Activated CD4-positive, alpha-beta memory T cell treated with anti-CD3 and anti-CD28 coated beads, Interleukin-2, amount 10 ng/mL, durations not matched to agents 7 days and 5 days (primary cell): ENCODE measurements at regions not wholly inside any gene's neighbourhood (a gene's known extent, or its start where the extent isn't known, plus 50 kb on each side); places are given as distances from the start of the nearest gene placed in this dataset.

Experiments used
- CTCF ChIA-PET: fragments of 350-600 bp; sonication (Branson Sonifier 250); formaldehyde crosslinking; loops from one replicate; lab custom pipeline; 2021; ENCODE audit warnings: antibody characterized with exemption, inconsistent platforms; lab: Charles Lee
- POLR2A ChIA-PET: fragments of 350-600 bp; sonication (Branson Sonifier 250); formaldehyde crosslinking; loops from one replicate; lab custom pipeline; 2021; ENCODE audit warnings: antibody characterized with exemption; lab: Charles Lee
- DNase-seq: peaks from one replicate; pipeline ENCODE4 v3.0.0-alpha.2; 2020
- H3K27ac Mint-ChIP-seq: one replicate; pipeline ENCODE4 v1.8.0; 2021; ENCODE audit warnings: mild to moderate bottlenecking, mixed read lengths
- H3K27me3 Mint-ChIP-seq: one replicate; pipeline ENCODE4 v1.8.0; 2021; ENCODE audit warnings: mixed read lengths
- H3K36me3 Mint-ChIP-seq: one replicate; pipeline ENCODE4 v1.8.0; 2021; ENCODE audit warnings: low read depth, mixed read lengths
- H3K4me1 Mint-ChIP-seq: one replicate; pipeline ENCODE4 v1.8.0; 2021; ENCODE audit warnings: mixed read lengths
- H3K4me3 Mint-ChIP-seq: one replicate; pipeline ENCODE4 v1.8.0; 2021; ENCODE audit warnings: mild to moderate bottlenecking, mixed read lengths
- H3K9me3 Mint-ChIP-seq: one replicate; pipeline ENCODE4 v1.8.0; 2021; ENCODE audit warnings: mixed read lengths

DNA sequence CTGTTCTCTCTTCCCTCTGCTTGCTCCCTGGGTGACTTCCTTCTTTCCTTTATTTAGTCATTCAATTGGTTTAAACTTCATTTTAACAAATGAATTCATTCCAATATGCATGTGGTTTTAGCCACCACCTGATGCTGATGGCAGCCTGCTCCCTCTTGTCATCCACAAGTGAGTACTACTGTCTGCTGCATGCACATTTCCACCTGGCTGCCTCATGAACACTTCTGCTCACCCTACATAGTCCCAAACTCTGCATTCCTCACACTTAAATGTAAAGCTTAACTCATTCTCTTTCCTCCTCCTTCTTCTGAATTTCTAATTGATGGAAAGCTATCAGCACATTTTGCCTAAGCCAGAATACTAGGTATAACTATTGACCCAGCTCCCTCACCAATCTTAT, 184.7 kb upstream of the ZNF462 start:
- no peak overlapping the region for H3K4me3 Mint-ChIP-seq
- DNase-seq, result no peak
- no peaks in the 10 kb centered on the region for H3K36me3 Mint-ChIP-seq

DNA sequence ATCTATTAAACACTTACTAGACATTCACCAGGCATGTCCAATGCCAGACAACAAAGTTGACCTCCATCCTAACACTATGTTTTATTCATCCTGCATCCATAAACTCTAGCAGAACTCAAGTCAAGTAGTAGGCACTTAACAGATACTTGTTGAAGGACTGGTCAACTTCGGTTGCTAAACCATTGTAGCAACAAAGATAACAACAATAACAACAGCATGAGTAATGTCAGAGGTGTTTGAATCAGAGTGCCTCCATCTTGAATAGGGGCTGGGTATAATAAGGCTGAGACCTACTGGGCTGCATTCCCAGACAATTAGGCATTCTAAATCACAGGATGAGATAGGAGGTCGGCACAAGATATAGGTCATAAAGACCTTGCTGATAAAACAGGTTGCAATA, 180.5 kb upstream of the ZNF462 start:
- peaks cover 13% of the 10 kb centered on the region for H3K9me3 Mint-ChIP-seq
- ChIA-PET CTCF (no interaction called here), POLR2A (no interaction called here)
- H3K4me1 Mint-ChIP-seq, result no peaks in the 10 kb centered on the region
- no peaks in the 10 kb centered on the region for H3K36me3 Mint-ChIP-seq
- no peaks in the 10 kb centered on the region for H3K27me3 Mint-ChIP-seq
- H3K27ac Mint-ChIP-seq, result no peak overlapping the region
- DNase-seq, result no peak
- no peak overlapping the region for H3K4me3 Mint-ChIP-seq

More for the DNA sequence above, 184.7 kb upstream of the ZNF462 start:
- no peaks in the 10 kb centered on the region for H3K4me1 Mint-ChIP-seq
- no peaks in the 10 kb centered on the region for H3K27me3 Mint-ChIP-seq
- ChIA-PET CTCF (no interaction called here), POLR2A (no interaction called here)
- no peak overlapping the region for H3K27ac Mint-ChIP-seq
- H3K9me3 Mint-ChIP-seq, result peaks cover 14% of the 10 kb centered on the region

DNA sequence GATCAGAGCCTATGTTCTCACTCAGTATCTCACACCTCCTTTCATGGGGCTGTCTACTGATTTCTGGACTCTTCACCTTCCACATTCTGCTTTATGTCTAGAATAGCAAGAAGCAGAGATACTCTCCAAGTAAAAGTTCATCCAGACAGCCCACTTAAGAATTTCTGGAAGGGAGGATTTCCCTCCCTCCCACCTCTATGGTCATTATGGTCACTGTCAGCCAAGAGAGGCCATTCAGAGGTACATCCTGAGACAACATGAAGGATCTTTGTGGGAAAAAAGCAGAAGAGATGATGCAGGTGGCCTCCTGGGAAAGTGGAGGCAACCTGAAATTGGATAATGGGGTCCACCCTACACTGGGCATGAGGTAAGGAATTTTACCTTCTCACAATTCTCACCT, 179.5 kb upstream of the ZNF462 start:
- Mint-ChIP-seq H3K36me3 (no peaks in the 10 kb centered on the region), H3K27me3 (no peaks in the 10 kb centered on the region), H3K4me3 (no peak overlapping the region), H3K4me1 (no peaks in the 10 kb centered on the region), H3K9me3 (peaks cover 11% of the 10 kb centered on the region), H3K27ac (no peak overlapping the region)
- ChIA-PET POLR2A (no interaction called here), CTCF (no interaction called here)
- no peak for DNase-seq

GRCh38 chr9:106684940-106685695, 177.8 kb upstream of the ZNF462 start:
- ChIA-PET CTCF (no interaction called here), POLR2A (no interaction called here)
- H3K4me3 Mint-ChIP-seq, result no peak overlapping the region
- no peaks in the 10 kb centered on the region for H3K36me3 Mint-ChIP-seq
- peaks cover 9% of the 10 kb centered on the region for H3K9me3 Mint-ChIP-seq
- no peaks in the 10 kb centered on the region for H3K27me3 Mint-ChIP-seq
- H3K4me1 Mint-ChIP-seq, result no peaks in the 10 kb centered on the region
- no peak for DNase-seq
- no peak overlapping the region for H3K27ac Mint-ChIP-seq

GRCh38 chr9:106689089-106689488, 173.9 kb upstream of the ZNF462 start:
- peaks cover 6% of the 10 kb centered on the region for H3K9me3 Mint-ChIP-seq
- H3K27me3 Mint-ChIP-seq, result no peaks in the 10 kb centered on the region
- no peak for DNase-seq
- ChIA-PET POLR2A (no interaction called here), CTCF (no interaction called here)
- no peaks in the 10 kb centered on the region for H3K4me1 Mint-ChIP-seq
- no peak overlapping the region for H3K27ac Mint-ChIP-seq
- H3K36me3 Mint-ChIP-seq, result no peaks in the 10 kb centered on the region
- H3K4me3 Mint-ChIP-seq, result no peak overlapping the region

GRCh38 chr9:106691627-106692026, 171.3 kb upstream of the ZNF462 start:
- H3K36me3 Mint-ChIP-seq, result no peaks in the 10 kb centered on the region
- H3K4me3 Mint-ChIP-seq, result no peak overlapping the region
- no peak overlapping the region for H3K27ac Mint-ChIP-seq
- DNase-seq, result no peak
- H3K27me3 Mint-ChIP-seq, result no peaks in the 10 kb centered on the region
- H3K9me3 Mint-ChIP-seq, result peaks cover 8% of the 10 kb centered on the region
- no peaks in the 10 kb centered on the region for H3K4me1 Mint-ChIP-seq
- ChIA-PET CTCF (no interaction called here), POLR2A (no interaction called here)

DNA sequence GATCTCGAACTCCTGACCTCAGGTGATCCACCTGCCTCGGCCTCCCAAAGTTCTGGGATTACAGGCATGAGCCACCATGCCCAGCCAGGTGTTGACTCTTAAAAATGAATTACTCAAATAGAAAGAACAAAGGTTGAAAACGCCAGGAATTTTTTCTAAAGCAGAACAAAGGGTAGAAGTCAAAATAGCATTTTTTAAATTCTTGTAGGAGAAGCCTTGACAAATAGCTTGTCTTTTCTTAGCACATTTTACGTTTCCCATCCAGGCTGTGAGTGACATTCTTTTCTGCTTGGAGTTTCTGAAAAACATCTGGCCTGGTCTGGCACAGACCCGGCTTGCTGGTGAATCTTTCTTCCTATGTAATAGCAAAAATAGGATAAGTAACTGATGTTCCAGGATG, 169.4 kb upstream of the ZNF462 start:
- Mint-ChIP-seq H3K4me1 (no peaks in the 10 kb centered on the region), H3K4me3 (no peak overlapping the region), H3K36me3 (no peaks in the 10 kb centered on the region), H3K9me3 (peaks cover 16% of the 10 kb centered on the region), H3K27ac (no peak overlapping the region), H3K27me3 (no peaks in the 10 kb centered on the region)
- no peak for DNase-seq
- POLR2A ChIA-PET, result no interaction called here
- CTCF ChIA-PET, result no interaction called here

- H3K9me3 Mint-ChIP-seq, result peaks cover 12% of the 10 kb centered on the region
- CTCF ChIA-PET, result no interaction called here
- no peaks in the 10 kb centered on the region for H3K36me3 Mint-ChIP-seq
- H3K27ac Mint-ChIP-seq, result no peak overlapping the region
- no peaks in the 10 kb centered on the region for H3K4me1 Mint-ChIP-seq
- no peaks in the 10 kb centered on the region for H3K27me3 Mint-ChIP-seq
- POLR2A ChIA-PET, result no interaction called here
- H3K4me3 Mint-ChIP-seq, result no peak overlapping the region
- no peak for DNase-seq
Observed at GRCh38 chr9:106696804-106697203, 166.2 kb upstream of the ZNF462 start.

DNA sequence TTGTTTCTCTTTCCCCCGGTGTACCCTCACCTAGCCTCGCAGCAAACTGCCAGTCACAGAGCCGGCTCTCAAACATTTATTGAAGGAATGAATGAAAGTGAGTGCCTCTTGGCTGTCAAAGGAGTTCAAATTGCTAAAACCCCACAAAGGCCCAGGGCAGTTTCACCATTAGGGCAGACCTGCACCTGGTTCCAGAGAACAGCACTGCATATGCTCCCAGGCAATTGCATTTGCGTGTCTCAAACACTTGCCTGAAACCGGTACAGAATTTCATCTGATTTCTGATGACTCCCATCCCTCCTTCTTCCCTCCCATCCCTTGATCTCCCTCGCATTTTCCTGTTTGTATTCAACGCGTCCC, 165.6 kb upstream of the ZNF462 start:
- ChIA-PET POLR2A (no interaction called here), CTCF (no interaction called here)
- Mint-ChIP-seq H3K36me3 (no peaks in the 10 kb centered on the region), H3K4me3 (no peak overlapping the region), H3K4me1 (no peaks in the 10 kb centered on the region), H3K27me3 (no peaks in the 10 kb centered on the region), H3K9me3 (peaks cover 14% of the 10 kb centered on the region), H3K27ac (no peak overlapping the region)
- DNase-seq, result no peak

GRCh38 chr9:106697750-106698502, 165.0 kb upstream of the ZNF462 start:
- POLR2A ChIA-PET, result no interaction called here
- DNase-seq, result no peak
- CTCF ChIA-PET, result no interaction called here
- H3K27ac Mint-ChIP-seq, result no peak overlapping the region
- H3K27me3 Mint-ChIP-seq, result no peaks in the 10 kb centered on the region
- H3K36me3 Mint-ChIP-seq, result no peaks in the 10 kb centered on the region
- H3K4me1 Mint-ChIP-seq, result no peaks in the 10 kb centered on the region
- peaks cover 18% of the 10 kb centered on the region for H3K9me3 Mint-ChIP-seq
- H3K4me3 Mint-ChIP-seq, result no peak overlapping the region

DNA sequence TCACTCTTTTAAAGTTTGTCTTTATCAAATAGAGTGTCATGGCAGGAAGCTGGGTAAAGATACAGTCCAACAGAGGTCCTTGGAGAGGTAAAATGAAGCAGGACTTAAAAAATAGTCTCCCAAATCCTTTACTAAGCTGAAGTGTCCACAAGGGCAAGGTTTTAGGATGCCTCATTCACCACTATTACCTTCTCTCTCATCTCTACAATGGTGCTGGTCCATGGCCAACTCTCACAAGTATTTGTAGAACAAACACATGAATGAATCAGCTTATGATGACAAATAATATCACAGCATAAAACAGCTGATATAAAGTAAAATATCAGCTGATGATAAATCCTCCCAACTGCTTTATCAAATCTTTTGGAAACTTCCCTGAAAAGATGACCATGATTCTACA, 162.3 kb upstream of the ZNF462 start:
- Mint-ChIP-seq H3K27me3 (no peaks in the 10 kb centered on the region), H3K36me3 (no peaks in the 10 kb centered on the region), H3K9me3 (peaks cover 28% of the 10 kb centered on the region), H3K27ac (no peak overlapping the region), H3K4me1 (no peaks in the 10 kb centered on the region), H3K4me3 (no peak overlapping the region)
- CTCF ChIA-PET, result no interaction called here
- POLR2A ChIA-PET, result no interaction called here
- DNase-seq, result no peak

DNA sequence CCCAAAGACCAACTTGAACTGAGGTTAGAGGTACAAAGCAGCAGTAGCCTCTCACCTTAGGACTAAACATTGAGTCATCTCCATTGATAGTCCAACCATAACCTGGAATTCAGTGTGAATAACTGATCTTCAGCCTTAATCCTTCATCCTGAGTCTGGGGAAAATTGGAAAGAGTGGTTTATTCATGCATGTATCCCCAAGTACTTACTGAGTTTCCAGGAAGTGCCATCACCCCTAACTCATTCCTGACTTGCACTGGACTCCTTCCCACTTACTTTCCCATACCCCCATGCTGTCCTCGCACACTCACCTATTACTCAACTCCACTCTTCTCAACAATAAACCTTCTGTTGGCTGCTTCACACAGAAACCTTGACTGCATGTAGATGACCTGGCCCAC, 161.4 kb upstream of the ZNF462 start:
- no peaks in the 10 kb centered on the region for H3K4me1 Mint-ChIP-seq
- H3K9me3 Mint-ChIP-seq, result peaks cover 29% of the 10 kb centered on the region
- no peaks in the 10 kb centered on the region for H3K27me3 Mint-ChIP-seq
- POLR2A ChIA-PET, result no interaction called here
- H3K4me3 Mint-ChIP-seq, result no peak overlapping the region
- H3K36me3 Mint-ChIP-seq, result no peaks in the 10 kb centered on the region
- no peak overlapping the region for H3K27ac Mint-ChIP-seq
- CTCF ChIA-PET, result no interaction called here
- no peak for DNase-seq

- no peaks in the 10 kb centered on the region for H3K27me3 Mint-ChIP-seq
- no peaks in the 10 kb centered on the region for H3K4me1 Mint-ChIP-seq
- CTCF ChIA-PET, result no interaction called here
- no peak for DNase-seq
- peaks cover 24% of the 10 kb centered on the region for H3K9me3 Mint-ChIP-seq
- no peak overlapping the region for H3K4me3 Mint-ChIP-seq
- POLR2A ChIA-PET, result no interaction called here
- no peak overlapping the region for H3K27ac Mint-ChIP-seq
- H3K36me3 Mint-ChIP-seq, result no peaks in the 10 kb centered on the region
Observed at GRCh38 chr9:106704056-106704615, 158.8 kb upstream of the ZNF462 start.

GRCh38 chr9:106707291-106707690, 155.7 kb upstream of the ZNF462 start:
- no peaks in the 10 kb centered on the region for H3K36me3 Mint-ChIP-seq
- ChIA-PET POLR2A (no interaction called here), CTCF (no interaction called here)
- H3K4me3 Mint-ChIP-seq, result no peak overlapping the region
- DNase-seq, result no peak
- H3K4me1 Mint-ChIP-seq, result no peaks in the 10 kb centered on the region
- no peak overlapping the region for H3K27ac Mint-ChIP-seq
- H3K27me3 Mint-ChIP-seq, result no peaks in the 10 kb centered on the region
- peaks cover 21% of the 10 kb centered on the region for H3K9me3 Mint-ChIP-seq
